HL-60 (cell line): ENCODE measurements at regions not wholly inside any gene's neighbourhood (a gene's known extent, or its start where the extent isn't known, plus 50 kb on each side); places are given as distances from the start of the nearest gene placed in this dataset.

ENCODE experiments used
- DNase-seq, 2 experiments: peaks; one replicate each; pipeline ENCODE4 v3.0.0-alpha.2; 2010 to 2020; ENCODE audit warnings: low read depth in 1 of 2, low spot score in 1 of 2
- H3K27ac ChIP-seq: fragments of 250-450 bp; sonication (Bioruptor Pico); replicated peaks from 2 replicates; pipeline ENCODE4 v1.5.1; 2020; ENCODE audit warnings: mild to moderate bottlenecking, moderate library complexity
- H3K27me3 ChIP-seq: fragments of 250-450 bp; sonication (Bioruptor Pico); 2 replicates; pipeline ENCODE4 v1.5.1; 2021; ENCODE audit warnings: mild to moderate bottlenecking, moderate library complexity; ENCODE audit not compliant: insufficient read depth, poor library complexity, severe bottlenecking
- H3K4me3 ChIP-seq: replicated peaks from 2 replicates; pipeline ENCODE4 v1.5.1; 2011; ENCODE audit warnings: mild to moderate bottlenecking, control low read depth, low read length; ENCODE audit not compliant: insufficient read depth
- GABPA ChIP-seq: IDR thresholded peaks from 2 replicates; pipeline ENCODE4 v1.6.1; 2012; ENCODE audit warnings: low read depth
- POLR2AphosphoS5 ChIP-seq: IDR thresholded peaks from 2 replicates; pipeline ENCODE4 v1.6.1; 2012; ENCODE audit warnings: low read depth
- SPI1 ChIP-seq: IDR thresholded peaks from 2 replicates; pipeline ENCODE4 v1.6.1; 2012; ENCODE audit warnings: low read depth, mild to moderate bottlenecking, borderline replicate concordance
- TF ChIP-seq, protein P1 (sequence below): IDR thresholded peaks from one replicate; pipeline ENCODE4 v1.5.1; 2011; ENCODE audit warnings: low read length, control low read depth, inconsistent platforms; ENCODE audit not compliant: insufficient read depth
- TF ChIP-seq, protein P2 (sequence below): IDR thresholded peaks from 2 replicates; pipeline ENCODE4 v1.6.1; 2012; ENCODE audit warnings: low read depth; ENCODE audit not compliant: insufficient replicate concordance

DNA sequence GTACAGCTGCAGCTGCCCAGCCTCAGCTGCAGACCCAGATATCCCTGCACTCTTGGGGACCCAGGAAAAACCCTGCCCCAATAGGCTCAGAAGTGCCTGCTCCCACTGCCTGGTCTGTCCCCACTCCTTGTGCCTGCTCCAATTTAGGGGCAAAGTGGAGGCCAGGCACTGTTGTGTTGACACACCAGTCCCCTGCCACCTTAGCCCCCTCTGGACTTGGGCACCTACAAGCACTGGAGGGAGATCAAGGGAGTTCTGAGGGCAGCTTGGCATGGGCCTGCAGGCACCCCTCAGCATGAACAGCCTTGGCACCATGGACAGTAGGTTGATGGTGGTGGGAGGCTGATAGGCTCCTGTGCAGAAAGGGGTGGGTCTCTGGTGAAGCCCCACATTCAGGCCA, 2020.8 kb upstream of the ADGRL3 start:
- Histone ChIP-seq H3K27me3 (no peaks in the 10 kb centered on the region), H3K27ac (no peak overlapping the region), H3K4me3 (no peak overlapping the region)
- DNase-seq, result no peak
- TF ChIP-seq, protein P1, sequence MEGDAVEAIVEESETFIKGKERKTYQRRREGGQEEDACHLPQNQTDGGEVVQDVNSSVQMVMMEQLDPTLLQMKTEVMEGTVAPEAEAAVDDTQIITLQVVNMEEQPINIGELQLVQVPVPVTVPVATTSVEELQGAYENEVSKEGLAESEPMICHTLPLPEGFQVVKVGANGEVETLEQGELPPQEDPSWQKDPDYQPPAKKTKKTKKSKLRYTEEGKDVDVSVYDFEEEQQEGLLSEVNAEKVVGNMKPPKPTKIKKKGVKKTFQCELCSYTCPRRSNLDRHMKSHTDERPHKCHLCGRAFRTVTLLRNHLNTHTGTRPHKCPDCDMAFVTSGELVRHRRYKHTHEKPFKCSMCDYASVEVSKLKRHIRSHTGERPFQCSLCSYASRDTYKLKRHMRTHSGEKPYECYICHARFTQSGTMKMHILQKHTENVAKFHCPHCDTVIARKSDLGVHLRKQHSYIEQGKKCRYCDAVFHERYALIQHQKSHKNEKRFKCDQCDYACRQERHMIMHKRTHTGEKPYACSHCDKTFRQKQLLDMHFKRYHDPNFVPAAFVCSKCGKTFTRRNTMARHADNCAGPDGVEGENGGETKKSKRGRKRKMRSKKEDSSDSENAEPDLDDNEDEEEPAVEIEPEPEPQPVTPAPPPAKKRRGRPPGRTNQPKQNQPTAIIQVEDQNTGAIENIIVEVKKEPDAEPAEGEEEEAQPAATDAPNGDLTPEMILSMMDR, result no peak
- TF ChIP-seq SPI1, result no peak

DNA sequence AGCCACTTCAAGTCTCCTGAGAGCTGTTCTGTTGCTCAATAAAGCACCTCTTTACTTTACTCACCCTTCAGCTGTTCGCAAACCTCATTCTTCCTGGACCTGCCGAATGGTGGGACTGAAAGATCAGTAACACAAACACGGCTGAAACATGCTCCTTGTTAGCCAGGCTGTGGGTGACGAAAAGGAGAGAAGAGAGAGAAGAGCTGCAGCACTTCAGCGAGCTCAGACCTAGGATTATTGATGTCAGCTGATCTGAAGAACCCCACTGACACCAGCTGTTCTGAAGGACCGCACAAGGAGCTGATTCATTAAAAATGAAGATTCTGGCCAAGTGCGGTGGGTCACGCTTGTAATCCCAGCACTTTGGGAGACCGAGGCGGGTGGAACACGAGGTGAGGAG, 2020.0 kb upstream of the ADGRL3 start:
- H3K4me3 ChIP-seq, result no peak overlapping the region
- no peak overlapping the region for H3K27ac ChIP-seq
- DNase-seq, result no peak
- H3K27me3 ChIP-seq, result no peaks in the 10 kb centered on the region
- TF ChIP-seq, protein P1, result no peak
- TF ChIP-seq SPI1 (no peak), POLR2AphosphoS5 (no peak), GABPA (no peak)
- TF ChIP-seq, protein P2, sequence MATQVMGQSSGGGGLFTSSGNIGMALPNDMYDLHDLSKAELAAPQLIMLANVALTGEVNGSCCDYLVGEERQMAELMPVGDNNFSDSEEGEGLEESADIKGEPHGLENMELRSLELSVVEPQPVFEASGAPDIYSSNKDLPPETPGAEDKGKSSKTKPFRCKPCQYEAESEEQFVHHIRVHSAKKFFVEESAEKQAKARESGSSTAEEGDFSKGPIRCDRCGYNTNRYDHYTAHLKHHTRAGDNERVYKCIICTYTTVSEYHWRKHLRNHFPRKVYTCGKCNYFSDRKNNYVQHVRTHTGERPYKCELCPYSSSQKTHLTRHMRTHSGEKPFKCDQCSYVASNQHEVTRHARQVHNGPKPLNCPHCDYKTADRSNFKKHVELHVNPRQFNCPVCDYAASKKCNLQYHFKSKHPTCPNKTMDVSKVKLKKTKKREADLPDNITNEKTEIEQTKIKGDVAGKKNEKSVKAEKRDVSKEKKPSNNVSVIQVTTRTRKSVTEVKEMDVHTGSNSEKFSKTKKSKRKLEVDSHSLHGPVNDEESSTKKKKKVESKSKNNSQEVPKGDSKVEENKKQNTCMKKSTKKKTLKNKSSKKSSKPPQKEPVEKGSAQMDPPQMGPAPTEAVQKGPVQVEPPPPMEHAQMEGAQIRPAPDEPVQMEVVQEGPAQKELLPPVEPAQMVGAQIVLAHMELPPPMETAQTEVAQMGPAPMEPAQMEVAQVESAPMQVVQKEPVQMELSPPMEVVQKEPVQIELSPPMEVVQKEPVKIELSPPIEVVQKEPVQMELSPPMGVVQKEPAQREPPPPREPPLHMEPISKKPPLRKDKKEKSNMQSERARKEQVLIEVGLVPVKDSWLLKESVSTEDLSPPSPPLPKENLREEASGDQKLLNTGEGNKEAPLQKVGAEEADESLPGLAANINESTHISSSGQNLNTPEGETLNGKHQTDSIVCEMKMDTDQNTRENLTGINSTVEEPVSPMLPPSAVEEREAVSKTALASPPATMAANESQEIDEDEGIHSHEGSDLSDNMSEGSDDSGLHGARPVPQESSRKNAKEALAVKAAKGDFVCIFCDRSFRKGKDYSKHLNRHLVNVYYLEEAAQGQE, result no peak

DNA sequence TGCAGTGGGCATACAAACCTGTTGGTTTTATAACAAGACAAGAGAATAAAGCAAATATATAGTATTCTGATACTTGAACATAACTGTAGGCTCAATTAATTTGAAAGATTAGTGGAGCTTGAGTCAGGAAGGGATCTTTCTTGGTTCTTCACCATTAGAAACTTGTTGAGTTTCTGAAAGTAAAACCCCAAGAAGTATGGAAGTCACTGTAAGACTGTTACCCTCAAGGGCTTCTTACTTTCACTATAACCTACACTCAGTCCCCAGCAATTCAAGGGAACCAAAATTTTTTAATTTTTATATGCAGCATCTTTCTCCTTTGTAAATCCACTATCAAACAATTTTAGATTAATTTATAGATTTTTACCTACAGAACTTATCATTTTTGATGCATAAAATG, 2019.2 kb upstream of the ADGRL3 start:
- DNase-seq, result no peak
- H3K4me3 ChIP-seq, result no peak overlapping the region
- no peak overlapping the region for H3K27ac ChIP-seq
- no peaks in the 10 kb centered on the region for H3K27me3 ChIP-seq
- TF ChIP-seq, protein P2, result no peak
- TF ChIP-seq, protein P1, result no peak
- no peak for TF ChIP-seq GABPA
- TF ChIP-seq POLR2AphosphoS5, result no peak
- TF ChIP-seq SPI1, result no peak

DNA sequence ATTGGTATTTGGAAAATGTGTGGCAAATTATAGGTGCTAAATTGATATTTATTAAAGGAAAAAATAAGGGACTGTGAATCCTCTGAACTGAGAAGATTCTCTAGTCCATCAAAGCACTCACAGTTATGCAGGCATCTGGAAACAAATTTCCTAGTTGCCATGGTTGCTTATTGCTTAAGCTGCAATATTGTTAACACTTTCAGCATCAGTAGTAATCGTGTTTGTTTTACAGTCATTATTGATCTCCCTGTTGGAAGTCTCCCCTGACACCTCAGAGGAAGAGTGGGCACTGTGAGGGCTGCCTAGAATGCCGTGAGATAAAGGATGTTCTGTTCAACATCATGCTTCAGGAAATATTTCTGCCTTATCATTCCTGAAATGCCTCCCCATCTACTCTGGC, 2004.3 kb upstream of the ADGRL3 start:
- no peak for DNase-seq
- H3K27ac ChIP-seq, result no peak overlapping the region
- no peaks in the 10 kb centered on the region for H3K27me3 ChIP-seq
- TF ChIP-seq, protein P1, result no peak
- no peak for TF ChIP-seq SPI1
- TF ChIP-seq, protein P2, result no peak
- no peak for TF ChIP-seq POLR2AphosphoS5
- TF ChIP-seq GABPA, result no peak
- no peak overlapping the region for H3K4me3 ChIP-seq
